Suprapubic skin (tissue), 4 donors: ENCODE measurements at regions not wholly inside any gene's neighbourhood (a gene's known extent, or its start where the extent isn't known, plus 50 kb on each side); places are given as distances from the start of the nearest gene placed in this dataset.
A peak's percentile ranks its signal among the peaks of the same experiment; 100 is the strongest.

Source experiments
- DNase-seq, 2 donors: peaks; one replicate each; pipeline ENCODE4 v3.0.0-alpha.2; 2019; ENCODE audit warnings: low spot score in 2 of 2
- H3K27ac ChIP-seq: fragments of 200-600 bp; sonication (generic); one replicate; pipeline ENCODE4 v1.5.1; 2019
- H3K27me3 ChIP-seq: fragments of 200-600 bp; sonication (generic); one replicate; pipeline ENCODE4 v1.5.1; 2019
- H3K36me3 ChIP-seq: fragments of 200-600 bp; sonication (generic); one replicate; pipeline ENCODE4 v1.5.1; 2019
- H3K4me1 ChIP-seq: fragments of 200-600 bp; sonication (generic); one replicate; pipeline ENCODE4 v1.5.1; 2019
- H3K4me3 ChIP-seq: fragments of 200-600 bp; sonication (generic); one replicate; pipeline ENCODE4 v1.5.1; 2019; ENCODE audit warnings: mild to moderate bottlenecking
- H3K9me3 ChIP-seq: fragments of 200-600 bp; sonication (generic); one replicate; pipeline ENCODE4 v1.5.1; 2019
- CTCF ChIP-seq, 2 donors: fragments of 200-600 bp in 1 of 2; fragments of 450-650 bp in 1 of 2; sonication (generic) in 1 of 2; IDR thresholded peaks; one replicate each; pipeline ENCODE4 v1.5.1; 2016 to 2019; ENCODE audit warnings: antibody characterized with exemption in 2 of 2, mild to moderate bottlenecking in 1 of 2, moderate library complexity in 1 of 2
- EP300 ChIP-seq: sonication (generic); formaldehyde crosslinking; IDR thresholded peaks from one replicate; pipeline ENCODE4 v1.6.1; 2017; ENCODE audit warnings: antibody characterized with exemption
- POLR2A ChIP-seq, 2 donors: fragments of 450-650 bp; IDR thresholded peaks; one replicate each; pipeline ENCODE4 v1.6.1; 2017; ENCODE audit warnings: antibody characterized with exemption in 2 of 2, mild to moderate bottlenecking in 2 of 2, moderate library complexity in 2 of 2
- POLR2AphosphoS5 ChIP-seq, 3 donors: sonication (generic); formaldehyde crosslinking; IDR thresholded peaks; one replicate each; pipeline ENCODE4 v1.6.1; 2017; ENCODE audit warnings: antibody characterized with exemption in 3 of 3
- WGBS: methylation state at CpG from one replicate; pipeline ENCODE4 v1.1.5; 2018; 5-methylcytosine and 5-hydroxymethylcytosine counted together

- no peak overlapping the region for H3K27ac ChIP-seq
- WGBS, result 34% methylated on average over 5 of the region's 5 CpGs
- TF ChIP-seq POLR2A (IDR thresholded peaks at IDR 0.05) (no peak), CTCF (IDR thresholded peaks at IDR 0.05) (no peak), POLR2AphosphoS5 (IDR thresholded peaks at IDR 0.05) (no peak), EP300 (no peak)
- H3K4me3 ChIP-seq, result no peak overlapping the region
- peak; percentile 3 to 57 for DNase-seq
- no peaks in the 10 kb centered on the region for H3K4me1 ChIP-seq
- peaks cover 4% of the 10 kb centered on the region for H3K27me3 ChIP-seq
- H3K36me3 ChIP-seq, result no peaks in the 10 kb centered on the region
- H3K9me3 ChIP-seq, result no peaks in the 10 kb centered on the region
Measured at GRCh38 chr10:130737621-130738020, 573.9 kb downstream of the TCERG1L start.

- peak; percentile 28 to 54 for DNase-seq
- no peaks in the 10 kb centered on the region for H3K9me3 ChIP-seq
- TF ChIP-seq CTCF (IDR thresholded peaks at IDR 0.05) (no peak), EP300 (no peak), POLR2AphosphoS5 (IDR thresholded peaks at IDR 0.05) (no peak), POLR2A (IDR thresholded peaks at IDR 0.05) (no peak)
- no peak overlapping the region for H3K4me3 ChIP-seq
- no peak overlapping the region for H3K27ac ChIP-seq
- H3K27me3 ChIP-seq, result peaks cover 9% of the 10 kb centered on the region
- 86% methylated on average over 6 of the region's 6 CpGs for WGBS
- H3K4me1 ChIP-seq, result no peaks in the 10 kb centered on the region
- no peaks in the 10 kb centered on the region for H3K36me3 ChIP-seq
Measured at GRCh38 chr10:130739016-130739756, 572.3 kb downstream of the TCERG1L start.

- peak; percentile 33 to 45 for DNase-seq
- WGBS, result 80% methylated on average over 9 of the region's 9 CpGs
Measured at GRCh38 chr10:130739757-130740145, 571.8 kb downstream of the TCERG1L start.

GRCh38 chr10:130740166-130740565, 571.4 kb downstream of the TCERG1L start:
- TF ChIP-seq CTCF (IDR thresholded peaks at IDR 0.05) (no peak), EP300 (no peak), POLR2AphosphoS5 (IDR thresholded peaks at IDR 0.05) (no peak), POLR2A (IDR thresholded peaks at IDR 0.05) (no peak)
- DNase-seq, result peak; percentile 31 to 38
- H3K4me3 ChIP-seq, result no peak overlapping the region
- H3K9me3 ChIP-seq, result no peaks in the 10 kb centered on the region
- WGBS, result 84% methylated on average over 11 of the region's 11 CpGs
- no peaks in the 10 kb centered on the region for H3K36me3 ChIP-seq
- peaks cover 14% of the 10 kb centered on the region for H3K27me3 ChIP-seq
- H3K27ac ChIP-seq, result no peak overlapping the region
- no peaks in the 10 kb centered on the region for H3K4me1 ChIP-seq

More at GRCh38 chr10:130739757-130740145, 571.8 kb downstream of the TCERG1L start:
- no peaks in the 10 kb centered on the region for H3K36me3 ChIP-seq
- H3K9me3 ChIP-seq, result no peaks in the 10 kb centered on the region
- peaks cover 13% of the 10 kb centered on the region for H3K27me3 ChIP-seq
- no peak for TF ChIP-seq POLR2AphosphoS5 (IDR thresholded peaks at IDR 0.05)
- H3K4me3 ChIP-seq, result no peak overlapping the region
- H3K27ac ChIP-seq, result no peak overlapping the region
- no peaks in the 10 kb centered on the region for H3K4me1 ChIP-seq

GRCh38 chr10:130740915-130741750, 570.4 kb downstream of the TCERG1L start:
- H3K4me1 ChIP-seq, result no peaks in the 10 kb centered on the region
- no peaks in the 10 kb centered on the region for H3K36me3 ChIP-seq
- TF ChIP-seq CTCF (IDR thresholded peaks at IDR 0.05), result no peak
- TF ChIP-seq EP300, result no peak
- H3K4me3 ChIP-seq, result no peak overlapping the region
- no peaks in the 10 kb centered on the region for H3K9me3 ChIP-seq
- DNase-seq, result peak; percentile 34 to 70
- WGBS, result 68% methylated on average over 20 of the region's 20 CpGs
- H3K27me3 ChIP-seq, result peaks cover 20% of the 10 kb centered on the region
- no peak overlapping the region for H3K27ac ChIP-seq
